PC-3 (cell line): ENCODE measurements at regions not wholly inside any gene's neighbourhood (a gene's known extent, or its start where the extent isn't known, plus 50 kb on each side); places are given as distances from the start of the nearest gene placed in this dataset.

ENCODE experiments used
- EZH2phosphoT487 ChIP-seq: fragments of 300-600 bp; sonication (generic); IDR thresholded peaks from 2 replicates; pipeline ENCODE4 v1.6.1; 2018; ENCODE audit warnings: mild to moderate bottlenecking, antibody characterized with exemption, low read length, borderline replicate concordance
- TF ChIP-seq, protein P1 (sequence below): fragments of 300-600 bp; sonication (generic); conservative IDR thresholded peaks from 2 replicates; pipeline ENCODE4 v1.5.1; 2017; ENCODE audit warnings: antibody characterized with exemption, low read depth, mild to moderate bottlenecking, low read length

DNA sequence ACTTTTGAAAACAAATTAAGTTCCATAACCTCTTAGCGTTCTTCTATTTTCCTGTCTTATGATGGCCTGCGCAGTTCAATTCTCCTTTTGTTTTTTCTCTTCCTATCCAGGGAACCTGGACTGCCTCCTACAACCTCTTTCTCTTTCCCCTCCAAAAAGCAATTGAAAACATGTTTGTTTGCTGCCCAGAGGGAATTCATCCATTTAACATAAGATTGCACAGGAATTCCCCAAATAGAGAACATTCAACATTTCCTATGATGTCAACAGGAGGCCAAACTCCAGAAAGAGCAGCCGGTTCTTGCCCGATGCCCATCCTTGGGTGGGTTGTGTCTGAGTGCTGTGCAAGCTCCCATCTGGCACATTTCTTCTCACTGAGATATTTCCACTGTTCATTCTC is 94.2 kb upstream of the NRP1 start:
- TF ChIP-seq, protein P1, sequence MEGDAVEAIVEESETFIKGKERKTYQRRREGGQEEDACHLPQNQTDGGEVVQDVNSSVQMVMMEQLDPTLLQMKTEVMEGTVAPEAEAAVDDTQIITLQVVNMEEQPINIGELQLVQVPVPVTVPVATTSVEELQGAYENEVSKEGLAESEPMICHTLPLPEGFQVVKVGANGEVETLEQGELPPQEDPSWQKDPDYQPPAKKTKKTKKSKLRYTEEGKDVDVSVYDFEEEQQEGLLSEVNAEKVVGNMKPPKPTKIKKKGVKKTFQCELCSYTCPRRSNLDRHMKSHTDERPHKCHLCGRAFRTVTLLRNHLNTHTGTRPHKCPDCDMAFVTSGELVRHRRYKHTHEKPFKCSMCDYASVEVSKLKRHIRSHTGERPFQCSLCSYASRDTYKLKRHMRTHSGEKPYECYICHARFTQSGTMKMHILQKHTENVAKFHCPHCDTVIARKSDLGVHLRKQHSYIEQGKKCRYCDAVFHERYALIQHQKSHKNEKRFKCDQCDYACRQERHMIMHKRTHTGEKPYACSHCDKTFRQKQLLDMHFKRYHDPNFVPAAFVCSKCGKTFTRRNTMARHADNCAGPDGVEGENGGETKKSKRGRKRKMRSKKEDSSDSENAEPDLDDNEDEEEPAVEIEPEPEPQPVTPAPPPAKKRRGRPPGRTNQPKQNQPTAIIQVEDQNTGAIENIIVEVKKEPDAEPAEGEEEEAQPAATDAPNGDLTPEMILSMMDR: no peak
- no peak for TF ChIP-seq EZH2phosphoT487
